Middle frontal gyrus (tissue), 1 donor: ENCODE measurements at regions not wholly inside any gene's neighbourhood (a gene's known extent, or its start where the extent isn't known, plus 50 kb on each side); places are given as distances from the start of the nearest gene placed in this dataset.

Experiments
- DNase-seq: peaks from one replicate; pipeline ENCODE4 v3.0.0-alpha.2; 2015; ENCODE audit warnings: low spot score; ENCODE audit errors: extremely low spot score

DNA sequence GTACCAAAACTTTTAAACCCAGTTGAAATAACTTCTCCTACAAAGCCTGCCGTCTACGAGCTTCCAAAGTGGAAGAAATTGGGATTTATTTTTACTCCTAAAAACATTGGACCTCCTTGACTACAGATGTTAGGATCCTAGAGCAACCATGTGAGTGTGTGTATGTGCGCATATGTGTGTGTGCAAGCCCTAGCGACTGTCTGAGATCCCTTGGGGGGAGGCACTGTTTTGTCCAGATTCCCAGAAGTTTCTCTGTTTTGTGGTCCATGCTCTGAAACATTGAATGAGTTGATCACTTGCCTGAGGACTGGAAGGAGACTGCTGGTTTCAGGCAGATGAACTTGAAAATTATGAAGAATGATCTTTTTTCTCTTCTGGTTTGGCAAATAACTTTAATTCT lies 312.3 kb upstream of the ZNF32 start:
- no peak for DNase-seq

- DNase-seq, result no peak
These were observed 311.8 kb upstream of the ZNF32 start for GRCh38 chr10:43960477-43960876.

DNA sequence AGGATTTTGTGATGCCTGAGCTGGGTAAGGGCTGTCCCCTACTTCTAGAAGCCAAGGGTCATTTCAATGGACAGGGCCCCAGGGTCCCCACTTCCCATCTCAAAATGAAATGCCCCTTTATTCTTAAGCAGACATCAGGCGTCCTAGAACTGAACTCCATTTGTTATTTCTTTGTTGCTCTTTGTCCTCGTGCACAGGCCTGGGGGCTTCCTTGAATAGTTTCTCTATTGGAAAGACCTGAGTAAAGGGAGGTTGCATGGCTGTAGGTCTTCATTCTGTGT lies 311.4 kb upstream of the ZNF32 start:
- DNase-seq, result no peak

DNA sequence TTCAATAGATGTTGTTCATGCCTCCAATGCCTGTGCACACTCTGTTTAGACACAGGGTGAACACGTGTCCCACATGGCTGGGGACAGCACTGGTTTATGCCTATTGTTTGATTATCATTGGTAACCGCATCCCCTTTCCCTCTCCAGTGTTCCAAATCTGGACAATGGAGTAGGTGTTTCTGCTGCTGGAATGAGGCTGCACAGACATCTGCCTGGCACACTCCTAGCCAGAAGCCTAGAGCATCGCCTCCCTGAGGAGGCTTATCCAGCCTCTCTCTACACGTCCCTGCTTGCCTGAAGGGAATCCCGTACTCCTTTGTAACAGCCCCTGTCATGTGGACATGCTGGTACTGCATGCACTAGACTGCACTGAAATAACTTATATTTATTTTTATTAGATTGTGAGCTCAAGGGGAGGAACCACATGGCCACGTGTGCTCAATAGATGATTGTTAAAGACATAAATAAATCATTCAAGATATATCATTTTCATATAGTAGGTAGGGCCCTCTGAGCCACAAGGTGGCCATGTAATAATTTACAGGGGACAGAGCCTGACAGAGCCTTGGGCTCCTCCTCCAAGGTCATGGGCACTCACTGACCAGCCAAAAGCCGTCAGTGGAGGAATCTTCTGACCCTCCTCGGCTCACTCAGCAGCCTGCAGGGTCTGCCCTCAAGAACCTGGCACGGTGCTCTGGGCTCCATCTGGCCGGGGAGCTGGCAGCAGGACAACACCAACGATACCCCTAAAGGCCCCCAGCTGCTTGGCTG lies 310.9 kb upstream of the ZNF32 start:
- no peak for DNase-seq

- no peak for DNase-seq
These were observed 310.3 kb upstream of the ZNF32 start for GRCh38 chr10:43958964-43959363.

DNA sequence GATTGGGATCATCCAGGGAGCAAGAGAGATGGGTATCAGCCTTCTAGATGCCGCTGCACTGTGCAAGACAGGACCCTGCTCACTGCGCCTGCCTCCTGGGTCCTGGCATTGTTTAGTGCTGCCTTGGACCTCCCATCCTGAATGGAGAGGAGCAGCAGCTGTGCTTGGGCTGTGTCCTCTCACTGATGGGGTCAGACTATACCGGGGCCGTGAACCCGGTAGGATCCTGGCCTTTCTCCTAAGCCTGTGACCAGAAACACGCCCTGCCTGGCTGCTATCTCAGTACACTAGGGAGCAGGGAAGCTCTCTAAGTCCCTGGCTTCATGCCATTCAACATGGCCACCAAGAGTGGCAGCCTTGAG lies 309.4 kb upstream of the ZNF32 start:
- DNase-seq, result no peak

DNA sequence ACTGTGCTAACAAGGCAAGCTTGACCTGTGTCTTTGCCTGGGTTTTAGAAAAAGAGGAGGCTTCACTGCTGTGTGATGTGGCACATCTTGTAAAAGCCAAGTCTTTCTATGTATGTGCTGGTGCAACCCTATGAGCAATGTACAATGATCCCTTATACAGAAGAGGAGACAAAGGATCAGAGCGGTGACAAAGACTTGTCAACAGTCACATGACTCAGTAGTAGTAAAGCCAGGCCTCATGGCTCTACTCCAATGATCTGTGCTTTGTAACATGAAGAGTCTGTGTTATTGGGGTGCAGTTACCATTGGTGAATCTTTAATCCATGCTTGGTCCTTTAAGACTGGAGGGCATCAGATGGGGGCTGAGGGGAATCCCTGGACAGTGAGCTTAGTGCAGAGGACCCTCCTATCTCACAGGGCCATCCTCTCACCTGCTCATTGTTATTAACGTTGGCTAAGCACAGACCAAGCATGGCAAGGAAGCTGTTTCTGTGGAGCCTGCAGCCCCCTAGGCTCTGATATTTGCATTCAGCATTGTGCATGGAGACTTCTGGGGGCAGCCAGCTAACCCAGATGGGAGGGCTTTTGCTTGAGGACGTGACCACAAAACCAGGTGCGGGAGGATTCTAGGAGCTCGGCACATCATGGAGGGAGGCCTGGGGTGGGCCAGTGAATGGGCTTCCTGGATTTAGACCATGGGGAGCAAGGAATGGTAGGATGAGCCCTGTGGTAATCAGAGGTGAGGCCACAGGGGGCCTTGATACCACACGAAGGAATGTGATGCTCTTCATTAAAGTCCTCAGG lies 308.8 kb upstream of the ZNF32 start:
- no peak for DNase-seq

DNA sequence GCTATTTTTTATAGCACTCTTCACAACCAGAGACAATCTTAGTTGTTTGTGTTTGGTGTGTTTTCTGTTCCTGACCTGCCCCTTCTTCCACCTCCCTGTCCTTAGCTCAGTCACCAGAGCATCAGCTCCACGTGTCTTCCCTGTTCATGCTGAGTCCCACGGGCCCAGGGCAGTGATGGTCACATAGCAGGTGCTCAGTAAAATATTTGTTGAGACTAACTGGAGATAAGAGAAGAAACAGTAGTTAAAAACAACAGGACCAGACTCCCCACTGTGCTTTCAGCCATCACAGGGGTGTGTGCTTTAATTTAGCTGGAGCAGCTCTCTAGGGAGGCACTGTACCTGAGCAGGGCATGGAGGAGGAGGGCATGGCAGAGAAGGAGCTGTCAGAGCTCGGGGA lies 307.3 kb upstream of the ZNF32 start:
- DNase-seq, result no peak

DNA sequence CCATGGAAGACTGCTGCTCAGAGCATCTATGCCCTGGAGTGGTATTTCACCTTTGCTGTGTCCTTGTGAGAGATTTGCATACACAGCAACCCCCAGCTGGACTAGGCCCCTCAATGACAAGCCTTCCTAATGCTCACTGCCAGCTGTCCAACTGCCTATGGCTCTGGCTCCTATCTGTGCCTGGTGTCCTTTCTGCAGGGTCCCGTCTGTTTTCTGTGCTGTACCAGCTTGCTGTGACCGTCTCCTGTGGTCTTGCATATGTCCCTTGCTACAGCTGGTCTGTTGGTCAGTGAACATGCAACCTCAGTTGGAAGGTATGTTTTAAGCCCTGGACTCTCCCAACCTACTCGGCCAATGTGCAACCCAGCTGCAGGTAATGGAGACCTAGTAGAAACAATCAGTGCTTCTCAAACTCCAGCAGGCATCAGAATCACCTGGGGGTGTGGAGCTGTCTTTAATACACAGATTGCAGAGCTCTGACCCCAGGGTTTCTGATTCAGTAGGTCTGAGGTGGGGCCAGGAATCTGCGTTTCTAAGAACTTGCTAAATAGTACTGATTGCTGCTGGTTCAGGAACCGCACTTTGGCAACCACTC lies 306.4 kb upstream of the ZNF32 start:
- DNase-seq, result no peak

GRCh38 chr10:43953672-43954071 lies 305.0 kb upstream of the ZNF32 start:
- no peak for DNase-seq

- no peak for DNase-seq
These were observed 304.1 kb upstream of the ZNF32 start for GRCh38 chr10:43952760-43953159.

- DNase-seq, result no peak
These were observed 300.7 kb upstream of the ZNF32 start for GRCh38 chr10:43949351-43949750.

GRCh38 chr10:43946445-43946844 lies 297.8 kb upstream of the ZNF32 start:
- DNase-seq, result no peak

GRCh38 chr10:43945908-43946307 lies 297.2 kb upstream of the ZNF32 start:
- no peak for DNase-seq

DNA sequence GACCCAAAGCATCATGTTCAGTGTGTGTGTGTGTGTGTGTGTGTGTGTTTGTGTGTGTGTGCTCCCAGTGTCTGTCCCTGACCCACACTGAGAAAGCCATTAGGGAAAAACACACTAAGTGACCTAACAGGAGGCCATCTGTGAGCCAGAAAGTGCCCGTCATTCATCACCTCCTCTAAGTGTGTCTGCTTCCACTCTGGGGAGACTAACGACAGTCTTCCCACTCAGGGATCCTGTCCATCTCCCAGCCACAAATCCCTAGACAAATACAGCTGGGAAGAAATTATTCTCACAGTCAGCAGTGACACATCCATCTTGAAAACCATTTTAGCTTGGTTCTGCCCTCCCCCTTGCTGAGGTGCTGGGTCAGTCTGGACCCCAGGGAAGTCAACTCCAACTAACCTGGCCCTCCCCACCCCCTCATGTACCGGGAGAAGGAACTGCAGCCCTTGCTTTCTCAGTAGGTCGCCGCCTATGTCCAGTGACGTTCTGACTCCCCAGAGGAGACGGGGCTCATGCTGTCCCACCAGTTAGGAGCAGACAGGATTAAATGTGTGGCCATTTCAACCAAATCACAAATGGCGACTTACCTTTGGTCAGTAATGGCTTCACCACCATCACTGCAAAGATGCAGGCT lies 296.5 kb upstream of the ZNF32 start:
- no peak for DNase-seq

DNA sequence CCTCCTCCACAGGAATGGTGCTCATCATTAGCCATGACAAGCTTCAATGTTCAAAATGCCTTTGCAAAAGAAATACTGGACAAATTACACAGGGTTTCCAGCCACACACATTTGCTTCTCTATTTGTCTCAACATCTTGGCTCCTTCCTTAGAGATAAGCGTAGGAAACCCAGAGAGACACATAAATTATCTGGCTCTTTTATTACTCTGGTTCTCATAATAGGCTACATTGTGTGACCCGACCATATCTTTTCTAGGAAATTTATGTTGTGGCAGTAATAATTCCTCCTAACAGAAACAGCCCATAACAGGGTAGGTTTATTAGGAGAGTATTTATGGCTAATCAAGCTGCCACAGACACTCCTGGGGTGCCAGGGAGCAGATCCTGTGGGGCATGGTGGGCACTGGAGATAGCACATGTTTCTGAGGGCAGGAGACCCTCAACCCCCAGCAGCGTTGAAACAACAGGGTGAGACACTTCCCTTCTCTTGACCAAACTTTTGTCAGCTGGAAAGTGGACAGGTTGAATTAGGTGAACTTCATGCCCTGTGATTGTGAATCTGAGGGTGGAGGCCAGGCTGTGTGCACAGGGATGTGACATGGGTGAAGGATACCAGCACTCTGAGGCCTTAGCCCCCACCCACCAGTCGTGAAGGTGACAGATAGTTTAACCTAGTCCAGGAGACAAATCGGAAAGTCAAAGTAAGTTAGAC lies 295.9 kb upstream of the ZNF32 start:
- no peak for DNase-seq

DNA sequence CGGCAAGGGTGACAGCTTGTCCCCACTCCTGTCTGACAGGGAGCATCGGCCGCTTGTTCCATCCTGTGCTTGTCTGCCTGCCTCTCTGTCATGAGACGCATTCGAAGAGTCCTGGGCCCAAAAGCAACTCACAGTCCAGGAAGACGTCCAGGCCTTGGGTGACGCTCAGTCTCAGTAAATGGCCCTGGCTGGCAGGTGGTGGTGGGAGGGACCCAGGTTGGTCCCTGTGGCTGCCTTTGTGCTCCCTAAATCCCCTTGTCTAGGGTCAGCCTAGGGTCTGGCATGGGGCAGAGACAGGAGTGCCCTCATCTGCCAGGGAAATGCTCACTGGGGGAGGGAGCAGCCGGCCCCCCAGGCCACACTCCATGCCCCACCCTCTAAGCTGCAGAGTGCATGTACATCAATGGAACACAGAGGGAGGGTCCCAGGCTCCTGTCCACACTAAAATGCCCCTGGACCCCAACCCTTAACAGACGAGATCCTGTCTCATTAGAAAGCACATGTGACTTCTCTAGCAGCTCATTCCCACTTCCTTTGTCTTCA lies 295.2 kb upstream of the ZNF32 start:
- DNase-seq, result no peak

DNA sequence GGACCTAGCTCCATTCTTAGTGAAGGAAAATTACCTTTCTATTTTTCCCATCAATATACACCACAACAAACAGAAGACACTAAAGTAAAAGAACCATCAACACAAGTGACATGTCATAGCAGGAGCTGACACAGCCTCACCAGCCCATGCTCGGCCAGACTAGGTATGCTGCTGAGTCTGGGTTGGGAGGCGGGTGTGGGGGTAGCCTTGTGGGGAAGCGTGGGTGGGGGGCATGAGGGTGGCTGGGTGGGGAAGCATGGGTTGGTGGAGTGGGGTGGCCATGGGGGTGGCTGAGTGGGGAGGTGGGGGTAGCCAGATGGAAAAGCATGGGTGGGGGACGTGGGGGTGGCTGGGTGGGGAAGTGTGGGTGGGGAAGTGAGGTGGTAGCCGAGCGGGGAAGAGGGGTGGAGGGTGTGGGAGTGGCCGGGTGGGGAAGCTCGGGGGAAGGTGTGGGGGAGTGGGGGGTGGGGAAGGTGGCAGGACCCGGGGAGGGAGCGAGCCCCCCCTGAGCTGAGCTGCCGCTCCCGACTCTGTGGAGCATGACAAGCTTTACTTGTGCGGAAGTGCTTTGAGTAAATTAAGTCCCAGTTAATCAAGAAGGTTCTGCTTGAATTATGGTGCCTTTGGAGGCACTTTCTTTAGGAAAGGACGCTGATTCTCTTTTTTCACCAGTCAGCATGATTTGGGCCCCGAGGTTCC lies 294.6 kb upstream of the ZNF32 start:
- DNase-seq, result no peak

GRCh38 chr10:43942096-43942850 lies 293.6 kb upstream of the ZNF32 start:
- no peak for DNase-seq
